ENCODE measurements at regions not wholly inside any gene's neighbourhood (a gene's known extent, or its start where the extent isn't known, plus 50 kb on each side); places are given as distances from the start of the nearest gene placed in this dataset.
A peak's percentile ranks its signal among the peaks of the same experiment; 100 is the strongest.

GRCh38 chr2:223524066-223524465 lies 78.1 kb downstream of the SCG2 start:
- H3K4me1 ChIP-seq (ENCODE audit: control insufficient read depth, insufficient read depth, low read length) = peaks cover 3% of the 10 kb centered on the region
- H3K27me3 ChIP-seq (ENCODE audit: control insufficient read depth, insufficient read depth) = no peaks in the 10 kb centered on the region
- H3K27ac ChIP-seq (ENCODE audit: low read length) = no peak overlapping the region
- no peak for ATAC-seq
- 94% methylated on average over 1 of the region's 1 CpG for WGBS
- intact Hi-C loops (cut with DNase I) = no loop called here
- no peak overlapping the region for H3K4me3 ChIP-seq (ENCODE audit: low read length)
- no peak for DNase-seq
- no peaks in the 10 kb centered on the region for H3K9me3 ChIP-seq (ENCODE audit: control insufficient read depth, low read length)

DNA sequence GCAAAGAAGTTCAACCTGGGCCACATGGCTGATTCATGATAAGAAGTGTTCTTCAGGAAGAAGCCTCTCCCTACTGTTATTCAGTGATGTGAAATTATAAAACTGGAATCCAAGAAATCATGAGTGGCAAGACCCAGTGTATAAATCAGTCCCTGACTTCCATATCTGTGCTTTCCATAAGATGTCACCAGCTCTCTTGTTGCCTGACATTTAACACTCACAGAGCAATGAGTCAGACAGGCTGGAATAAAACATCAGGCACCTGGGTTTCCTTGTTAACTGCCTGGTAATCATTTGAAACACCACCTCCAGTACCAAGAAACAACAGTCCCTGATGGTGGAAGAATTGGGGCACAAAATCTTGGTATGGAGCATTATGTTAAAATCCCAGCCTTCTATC lies 76.1 kb downstream of the SCG2 start:
- no peak overlapping the region for H3K27ac ChIP-seq (ENCODE audit: low read length)
- no peaks in the 10 kb centered on the region for H3K9me3 ChIP-seq (ENCODE audit: control insufficient read depth, low read length)
- intact Hi-C loops (cut with DNase I) = no loop called here
- ATAC-seq = peak; percentile 38 to 73
- peaks cover 3% of the 10 kb centered on the region for H3K4me1 ChIP-seq (ENCODE audit: control insufficient read depth, insufficient read depth, low read length)
- H3K4me3 ChIP-seq (ENCODE audit: low read length) = no peak overlapping the region
- H3K27me3 ChIP-seq (ENCODE audit: control insufficient read depth, insufficient read depth) = no peaks in the 10 kb centered on the region
- no peak for DNase-seq

DNA sequence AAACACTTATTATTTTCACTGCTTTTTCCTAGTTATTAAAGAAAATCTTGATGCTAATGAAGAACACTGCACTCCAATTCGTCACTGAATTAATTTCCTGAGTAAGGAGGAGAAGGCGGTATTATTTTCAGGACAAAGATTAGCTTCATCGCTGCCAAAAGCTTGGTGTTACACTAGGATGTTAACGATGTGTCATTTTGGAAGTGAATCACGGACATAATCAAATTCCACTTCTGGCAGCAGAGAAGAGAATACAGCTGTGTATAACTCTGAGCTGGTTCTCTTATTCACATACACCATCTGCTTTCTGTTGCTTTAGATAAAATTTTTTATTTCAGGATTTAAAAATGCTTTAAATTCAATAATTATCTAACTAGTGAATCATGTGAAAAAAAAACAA lies 74.1 kb downstream of the SCG2 start:
- Histone ChIP-seq H3K4me3 (ENCODE audit: low read length) (no peak overlapping the region), H3K27me3 (ENCODE audit: control insufficient read depth, insufficient read depth) (no peaks in the 10 kb centered on the region), H3K27ac (ENCODE audit: low read length) (no peak overlapping the region), H3K9me3 (ENCODE audit: control insufficient read depth, low read length) (no peaks in the 10 kb centered on the region), H3K4me1 (ENCODE audit: control insufficient read depth, insufficient read depth, low read length) (peaks cover 3% of the 10 kb centered on the region)
- ATAC-seq = peak in 1 of 2 donors; percentile 44
- DNase-seq = no peak
- intact Hi-C loops (cut with DNase I) = no loop called here
- WGBS = 35% methylated on average over 5 of the region's 5 CpGs

GRCh38 chr2:223529696-223530095 lies 72.5 kb downstream of the SCG2 start:
- intact Hi-C loops (cut with DNase I) = loop anchor here in 1 of 4 donors (10.0 kb wide), 1 partner anchor 65 kb away; no protein-coding TSS in a partner anchor

DNA sequence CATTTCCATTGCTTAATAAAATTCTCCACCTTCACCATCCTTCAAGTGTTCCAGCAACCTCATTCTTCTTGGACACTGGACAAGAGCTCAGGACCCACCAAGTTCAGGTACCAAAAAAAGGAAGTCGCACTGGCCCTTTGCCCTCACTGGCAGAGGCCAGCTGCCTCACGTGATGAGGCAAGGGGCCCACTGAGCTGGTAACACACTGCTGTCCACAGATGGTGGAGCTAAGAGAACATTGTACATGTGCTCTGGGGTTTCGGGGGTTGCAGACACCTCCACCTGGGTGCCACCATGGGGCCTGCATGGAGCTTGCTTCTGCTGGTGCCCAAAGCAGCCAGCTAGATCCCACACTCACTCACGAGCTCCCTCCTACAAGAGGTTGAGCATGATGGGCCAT lies 71.3 kb downstream of the SCG2 start:
- Histone ChIP-seq H3K27me3 (ENCODE audit: control insufficient read depth, insufficient read depth) (no peaks in the 10 kb centered on the region), H3K4me3 (ENCODE audit: low read length) (no peak overlapping the region), H3K4me1 (ENCODE audit: control insufficient read depth, insufficient read depth, low read length) (peaks cover 3% of the 10 kb centered on the region), H3K27ac (ENCODE audit: low read length) (no peak overlapping the region), H3K9me3 (ENCODE audit: control insufficient read depth, low read length) (no peaks in the 10 kb centered on the region)
- WGBS = 82% methylated on average over 4 of the region's 4 CpGs
- ATAC-seq (no peak), DNase-seq (no peak)
- intact Hi-C loops (cut with DNase I) = loop anchor here in 1 of 4 donors (10.0 kb wide), 1 partner anchor 66 kb away; no protein-coding TSS in a partner anchor

More at GRCh38 chr2:223529696-223530095, 72.5 kb downstream of the SCG2 start:
- H3K27ac ChIP-seq (ENCODE audit: low read length) = no peak overlapping the region
- DNase-seq (no peak), ATAC-seq (no peak)
- H3K4me1 ChIP-seq (ENCODE audit: control insufficient read depth, insufficient read depth, low read length) = peaks cover 3% of the 10 kb centered on the region
- H3K4me3 ChIP-seq (ENCODE audit: low read length) = no peak overlapping the region
- no peaks in the 10 kb centered on the region for H3K27me3 ChIP-seq (ENCODE audit: control insufficient read depth, insufficient read depth)
- no peaks in the 10 kb centered on the region for H3K9me3 ChIP-seq (ENCODE audit: control insufficient read depth, low read length)
- WGBS = 86% methylated on average over 3 of the region's 3 CpGs

DNA sequence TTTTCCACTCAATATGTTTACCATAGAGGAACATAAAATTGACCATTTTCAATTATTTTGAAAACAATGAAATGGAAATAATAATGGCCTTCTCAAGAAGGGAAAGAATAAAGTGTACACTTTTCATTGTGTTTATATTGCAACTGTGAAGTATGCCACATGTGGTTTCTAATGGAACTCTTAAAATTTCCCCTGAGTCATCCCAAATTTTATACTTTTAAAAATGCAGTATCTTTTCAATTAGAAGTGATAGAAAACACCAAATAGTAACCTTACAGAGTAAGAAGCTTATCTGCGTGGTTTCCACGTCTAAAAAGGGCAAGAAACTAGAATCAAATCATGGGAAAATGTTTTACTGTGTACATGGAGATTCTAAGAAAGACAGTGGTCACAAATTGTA lies 70.0 kb downstream of the SCG2 start:
- H3K4me1 ChIP-seq (ENCODE audit: control insufficient read depth, insufficient read depth, low read length) = peaks cover 5% of the 10 kb centered on the region
- H3K27me3 ChIP-seq (ENCODE audit: control insufficient read depth, insufficient read depth) = no peaks in the 10 kb centered on the region
- no peak overlapping the region for H3K4me3 ChIP-seq (ENCODE audit: low read length)
- intact Hi-C loops (cut with DNase I) = loop anchor here in 1 of 4 donors (10.0 kb wide), 1 partner anchor 67 kb away; no protein-coding TSS in a partner anchor
- ATAC-seq (no peak), DNase-seq (no peak)
- no peaks in the 10 kb centered on the region for H3K9me3 ChIP-seq (ENCODE audit: control insufficient read depth, low read length)
- WGBS = 84% methylated on average over 2 of the region's 2 CpGs
- H3K27ac ChIP-seq (ENCODE audit: low read length) = no peak overlapping the region

GRCh38 chr2:223532712-223533111 lies 69.4 kb downstream of the SCG2 start:
- H3K4me3 ChIP-seq (ENCODE audit: low read length) = no peak overlapping the region
- no peak for DNase-seq
- peaks cover 5% of the 10 kb centered on the region for H3K4me1 ChIP-seq (ENCODE audit: control insufficient read depth, insufficient read depth, low read length)
- ATAC-seq = no peak
- H3K27ac ChIP-seq (ENCODE audit: low read length) = no peak overlapping the region
- intact Hi-C loops (cut with DNase I) = loop anchor here in 1 of 4 donors (10.0 kb wide), 1 partner anchor 68 kb away; no protein-coding TSS in a partner anchor
- H3K27me3 ChIP-seq (ENCODE audit: control insufficient read depth, insufficient read depth) = no peaks in the 10 kb centered on the region
- H3K9me3 ChIP-seq (ENCODE audit: control insufficient read depth, low read length) = no peaks in the 10 kb centered on the region
- WGBS = 91% methylated on average over 1 of the region's 1 CpG

DNA sequence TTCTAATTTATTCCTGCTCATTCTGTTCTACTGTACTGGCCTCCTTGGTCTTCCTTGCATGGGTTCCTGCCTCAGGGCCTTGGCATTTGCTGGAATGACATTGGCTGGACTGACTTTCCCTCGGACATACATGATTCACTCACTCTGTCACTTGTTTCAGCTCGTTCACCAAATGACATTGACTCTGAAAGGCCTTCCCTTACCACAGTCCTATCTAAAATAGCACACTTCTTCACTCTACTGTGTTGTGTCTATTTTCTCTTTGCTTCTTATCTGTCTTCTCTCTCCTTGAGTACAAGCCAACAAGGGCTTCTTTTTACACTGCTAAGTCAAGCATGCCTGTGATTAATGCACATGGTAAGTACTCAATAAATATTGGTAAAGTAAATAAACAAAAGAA lies 65.6 kb downstream of the SCG2 start:
- ATAC-seq = peak; percentile 78 to 83
- WGBS = 32% methylated on average over 2 of the region's 2 CpGs
- Histone ChIP-seq H3K4me1 (ENCODE audit: control insufficient read depth, insufficient read depth, low read length) (peaks cover 2% of the 10 kb centered on the region), H3K9me3 (ENCODE audit: control insufficient read depth, low read length) (no peaks in the 10 kb centered on the region), H3K27ac (ENCODE audit: low read length) (peak overlapping the region; percentile 46), H3K4me3 (ENCODE audit: low read length) (no peak overlapping the region), H3K27me3 (ENCODE audit: control insufficient read depth, insufficient read depth) (no peaks in the 10 kb centered on the region)
- intact Hi-C loops (cut with DNase I) = loop anchor here in 1 of 4 donors (10.0 kb wide), 1 partner anchor 72 kb away; no protein-coding TSS in a partner anchor
- DNase-seq = peak in 1 of 3 donors; percentile 29

- Histone ChIP-seq H3K27ac (ENCODE audit: low read length) (peak overlapping the region; percentile 85), H3K27me3 (ENCODE audit: control insufficient read depth, insufficient read depth) (no peaks in the 10 kb centered on the region), H3K4me1 (ENCODE audit: control insufficient read depth, insufficient read depth, low read length) (peaks cover 2% of the 10 kb centered on the region), H3K9me3 (ENCODE audit: control insufficient read depth, low read length) (no peaks in the 10 kb centered on the region), H3K4me3 (ENCODE audit: low read length) (no peak overlapping the region)
- intact Hi-C loops (cut with DNase I) = loop anchor here in 1 of 4 donors (10.0 kb wide), 1 partner anchor 72 kb away; no protein-coding TSS in a partner anchor
- 29% methylated on average over 1 of the region's 1 CpG for WGBS
- DNase-seq = no peak
- ATAC-seq = no peak
Observed at GRCh38 chr2:223537115-223537514, 65.0 kb downstream of the SCG2 start.

DNA sequence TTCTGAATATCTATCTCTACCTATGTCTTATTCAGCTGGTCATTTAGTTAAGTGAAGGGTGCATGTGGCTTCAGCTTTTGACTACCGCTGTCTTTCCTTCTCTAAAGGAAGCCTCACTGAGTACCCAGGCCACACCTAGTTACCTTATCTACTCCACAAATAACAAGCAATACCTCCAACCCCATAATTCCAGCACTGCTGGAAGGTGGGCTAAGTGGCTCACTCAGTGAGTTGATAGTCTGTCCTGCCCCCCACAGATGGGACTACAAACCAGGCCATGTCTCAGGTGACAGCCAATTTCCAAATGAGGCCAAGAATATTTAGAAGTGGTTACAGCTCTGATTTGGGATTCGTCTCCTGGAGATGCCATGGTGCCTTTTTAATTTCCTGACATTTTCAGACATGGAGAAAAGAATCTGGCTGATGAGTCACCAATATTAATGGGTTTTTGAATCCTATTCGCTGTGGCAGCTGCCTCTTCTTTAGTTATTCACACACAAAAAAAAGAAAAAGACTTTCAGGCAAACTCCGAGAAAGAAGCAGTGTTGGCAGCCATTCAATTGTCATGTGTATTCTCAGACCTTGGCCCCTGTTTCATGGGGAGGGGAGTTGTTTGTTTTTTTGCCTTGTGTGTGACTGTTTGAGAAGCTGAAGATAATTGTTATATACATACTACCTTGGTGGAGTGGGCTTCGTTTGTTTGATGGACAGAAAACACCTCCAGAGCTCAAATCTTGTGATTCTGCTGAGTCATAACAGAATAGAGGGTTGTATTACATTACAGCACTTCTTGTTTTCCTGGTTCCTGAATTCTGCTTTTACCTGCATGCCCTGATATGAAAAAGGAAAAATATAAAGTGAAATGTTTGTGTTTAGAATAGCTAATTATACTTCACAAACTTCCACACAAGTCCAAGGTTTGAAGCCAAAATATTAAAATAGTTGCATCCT lies 64.2 kb downstream of the SCG2 start:
- ATAC-seq = peak in 1 of 2 donors; percentile 24
- H3K27me3 ChIP-seq (ENCODE audit: control insufficient read depth, insufficient read depth) = no peaks in the 10 kb centered on the region

DNA sequence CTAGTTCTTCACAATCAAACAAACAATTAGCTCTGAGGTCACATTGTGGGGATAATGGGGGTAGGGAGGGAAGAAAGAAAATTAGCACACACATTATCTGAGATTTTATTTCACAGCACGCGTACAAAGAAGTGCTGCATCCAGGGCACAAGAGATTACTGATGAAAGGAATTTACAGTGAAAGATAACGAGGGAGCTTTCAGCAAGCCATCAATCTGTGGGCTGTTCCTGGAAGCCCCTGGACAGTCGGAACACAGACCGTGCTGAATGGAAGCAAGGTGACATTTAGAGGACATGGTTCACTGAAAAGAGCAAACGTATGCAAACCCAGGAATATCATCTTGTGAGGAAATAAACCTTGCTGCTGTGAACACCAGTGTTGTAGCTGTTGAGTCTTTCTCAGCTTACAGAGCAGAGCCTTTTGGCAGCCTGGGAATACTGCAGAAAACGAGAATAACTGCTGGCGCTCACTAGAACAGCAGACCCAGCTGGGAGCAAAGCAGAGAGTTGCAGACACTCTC lies 63.2 kb downstream of the SCG2 start:
- intact Hi-C loops (cut with DNase I) = loop anchor here in 1 of 4 donors (10.0 kb wide), 1 partner anchor 74 kb away; no protein-coding TSS in a partner anchor
- no peaks in the 10 kb centered on the region for H3K27me3 ChIP-seq (ENCODE audit: control insufficient read depth, insufficient read depth)
- 12% methylated on average over 8 of the region's 8 CpGs for WGBS
- H3K9me3 ChIP-seq (ENCODE audit: control insufficient read depth, low read length) = no peaks in the 10 kb centered on the region
- peak overlapping the region; percentile 88 for H3K27ac ChIP-seq (ENCODE audit: low read length)
- H3K4me1 ChIP-seq (ENCODE audit: control insufficient read depth, insufficient read depth, low read length) = peaks cover 2% of the 10 kb centered on the region
- ATAC-seq = peak; percentile 75 to 88
- no peak overlapping the region for H3K4me3 ChIP-seq (ENCODE audit: low read length)
- peak in 2 of 3 donors; percentile 37 to 47 for DNase-seq

More for the DNA sequence above, 64.2 kb downstream of the SCG2 start:
- H3K4me3 ChIP-seq (ENCODE audit: low read length) = no peak overlapping the region
- intact Hi-C loops (cut with DNase I) = loop anchor here in 1 of 4 donors (10.0 kb wide), 1 partner anchor 73 kb away; no protein-coding TSS in a partner anchor
- 32% methylated on average over 5 of the region's 5 CpGs for WGBS
- no peaks in the 10 kb centered on the region for H3K9me3 ChIP-seq (ENCODE audit: control insufficient read depth, low read length)
- peaks cover 2% of the 10 kb centered on the region for H3K4me1 ChIP-seq (ENCODE audit: control insufficient read depth, insufficient read depth, low read length)
- no peak for DNase-seq
- peak overlapping the region; percentile 32 for H3K27ac ChIP-seq (ENCODE audit: low read length)

All from right cardiac atrium (tissue), 5 donors.